Prostate gland (tissue), 2 donors: ENCODE measurements at regions not wholly inside any gene's neighbourhood (a gene's known extent, or its start where the extent isn't known, plus 50 kb on each side); places are given as distances from the start of the nearest gene placed in this dataset.

ENCODE experiments used
- POLR2AphosphoS5 ChIP-seq: sonication (generic); formaldehyde crosslinking; IDR thresholded peaks from one replicate; pipeline ENCODE4 v1.6.1; 2017; ENCODE audit warnings: antibody characterized with exemption
- TF ChIP-seq, protein P1 (sequence below), 4 experiments: fragments of 200-600 bp in 2 of 4; fragments of 450-650 bp in 2 of 4; sonication (generic) in 2 of 4; IDR thresholded peaks; 1 replicate in 3 of 4; 2 replicates in 1 of 4; pipeline ENCODE4 v1.5.1; 2016 to 2019; ENCODE audit warnings: antibody characterized with exemption in 4 of 4, mild to moderate bottlenecking in 2 of 4, moderate library complexity in 2 of 4

DNA sequence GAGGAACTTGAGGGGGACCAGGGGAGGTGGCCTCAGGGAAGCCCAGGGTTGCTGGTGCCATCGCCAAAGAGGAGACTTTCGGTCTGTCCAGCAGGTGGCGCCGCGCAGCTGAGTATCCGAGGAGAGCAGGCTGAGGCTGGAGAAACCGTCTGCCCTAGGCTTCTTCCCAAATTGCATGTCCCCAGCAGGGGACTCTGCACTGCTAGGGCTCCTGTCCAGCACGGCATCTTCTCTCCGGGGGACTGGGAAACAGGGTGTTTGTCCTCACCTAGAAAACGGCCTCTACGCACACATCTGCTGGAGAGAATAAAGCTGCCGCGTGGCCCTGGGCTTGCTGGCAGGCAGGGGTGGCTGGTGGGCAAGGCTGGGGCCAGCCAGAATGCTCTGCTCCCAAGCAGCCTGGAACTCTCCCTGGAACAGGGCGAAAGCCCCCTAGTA lies 161.9 kb downstream of the SH2D4B start:
- TF ChIP-seq, protein P1, sequence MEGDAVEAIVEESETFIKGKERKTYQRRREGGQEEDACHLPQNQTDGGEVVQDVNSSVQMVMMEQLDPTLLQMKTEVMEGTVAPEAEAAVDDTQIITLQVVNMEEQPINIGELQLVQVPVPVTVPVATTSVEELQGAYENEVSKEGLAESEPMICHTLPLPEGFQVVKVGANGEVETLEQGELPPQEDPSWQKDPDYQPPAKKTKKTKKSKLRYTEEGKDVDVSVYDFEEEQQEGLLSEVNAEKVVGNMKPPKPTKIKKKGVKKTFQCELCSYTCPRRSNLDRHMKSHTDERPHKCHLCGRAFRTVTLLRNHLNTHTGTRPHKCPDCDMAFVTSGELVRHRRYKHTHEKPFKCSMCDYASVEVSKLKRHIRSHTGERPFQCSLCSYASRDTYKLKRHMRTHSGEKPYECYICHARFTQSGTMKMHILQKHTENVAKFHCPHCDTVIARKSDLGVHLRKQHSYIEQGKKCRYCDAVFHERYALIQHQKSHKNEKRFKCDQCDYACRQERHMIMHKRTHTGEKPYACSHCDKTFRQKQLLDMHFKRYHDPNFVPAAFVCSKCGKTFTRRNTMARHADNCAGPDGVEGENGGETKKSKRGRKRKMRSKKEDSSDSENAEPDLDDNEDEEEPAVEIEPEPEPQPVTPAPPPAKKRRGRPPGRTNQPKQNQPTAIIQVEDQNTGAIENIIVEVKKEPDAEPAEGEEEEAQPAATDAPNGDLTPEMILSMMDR (IDR thresholded peaks at IDR 0.05), result peak; percentile 63 to 85 (median 76)
- no peak for TF ChIP-seq POLR2AphosphoS5
